Peyer's patch (tissue), 4 donors: ENCODE measurements at regions not wholly inside any gene's neighbourhood (a gene's known extent, or its start where the extent isn't known, plus 50 kb on each side); places are given as distances from the start of the nearest gene placed in this dataset.

ENCODE experiments used
- POLR2A ChIP-seq, 2 donors: fragments of 450-650 bp; IDR thresholded peaks; one replicate each; pipeline ENCODE4 v1.5.1; 2017; ENCODE audit warnings: antibody characterized with exemption in 2 of 2, mild to moderate bottlenecking in 2 of 2, moderate library complexity in 2 of 2
- TF ChIP-seq, protein P1 (sequence below), 6 experiments: fragments of 450-650 bp in 4 of 6; fragments of 200-600 bp in 2 of 6; sonication (generic) in 1 of 6; IDR thresholded peaks; one replicate each; pipeline ENCODE4 v1.5.1; 2017 to 2019; ENCODE audit warnings: antibody characterized with exemption in 6 of 6, mild to moderate bottlenecking in 3 of 6, moderate library complexity in 1 of 6

DNA sequence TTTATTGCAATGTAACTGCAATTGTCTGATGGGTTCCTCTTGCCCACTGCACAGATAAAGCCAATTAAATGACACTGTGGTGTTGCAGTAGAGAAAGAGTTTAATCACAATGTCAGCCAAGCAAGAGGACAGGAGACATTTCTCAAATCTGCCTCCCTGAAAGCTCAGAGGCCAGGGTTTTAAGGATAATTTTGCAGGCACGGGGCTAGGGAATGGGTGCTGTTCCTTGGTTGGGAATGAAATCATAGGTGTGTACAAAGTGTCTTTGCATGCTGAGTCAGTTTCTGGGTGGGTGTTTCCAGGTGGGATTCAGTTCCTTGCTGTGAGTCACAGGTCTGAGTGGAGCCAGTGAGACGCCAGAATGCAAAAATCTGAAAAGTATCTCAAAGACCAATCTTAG is 271.4 kb downstream of the DOK5 start:
- TF ChIP-seq, protein P1, sequence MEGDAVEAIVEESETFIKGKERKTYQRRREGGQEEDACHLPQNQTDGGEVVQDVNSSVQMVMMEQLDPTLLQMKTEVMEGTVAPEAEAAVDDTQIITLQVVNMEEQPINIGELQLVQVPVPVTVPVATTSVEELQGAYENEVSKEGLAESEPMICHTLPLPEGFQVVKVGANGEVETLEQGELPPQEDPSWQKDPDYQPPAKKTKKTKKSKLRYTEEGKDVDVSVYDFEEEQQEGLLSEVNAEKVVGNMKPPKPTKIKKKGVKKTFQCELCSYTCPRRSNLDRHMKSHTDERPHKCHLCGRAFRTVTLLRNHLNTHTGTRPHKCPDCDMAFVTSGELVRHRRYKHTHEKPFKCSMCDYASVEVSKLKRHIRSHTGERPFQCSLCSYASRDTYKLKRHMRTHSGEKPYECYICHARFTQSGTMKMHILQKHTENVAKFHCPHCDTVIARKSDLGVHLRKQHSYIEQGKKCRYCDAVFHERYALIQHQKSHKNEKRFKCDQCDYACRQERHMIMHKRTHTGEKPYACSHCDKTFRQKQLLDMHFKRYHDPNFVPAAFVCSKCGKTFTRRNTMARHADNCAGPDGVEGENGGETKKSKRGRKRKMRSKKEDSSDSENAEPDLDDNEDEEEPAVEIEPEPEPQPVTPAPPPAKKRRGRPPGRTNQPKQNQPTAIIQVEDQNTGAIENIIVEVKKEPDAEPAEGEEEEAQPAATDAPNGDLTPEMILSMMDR (IDR thresholded peaks at IDR 0.05) = no peak
- TF ChIP-seq POLR2A (IDR thresholded peaks at IDR 0.05) = no peak
